C4-2B (cell line): ENCODE measurements at regions not wholly inside any gene's neighbourhood (a gene's known extent, or its start where the extent isn't known, plus 50 kb on each side); places are given as distances from the start of the nearest gene placed in this dataset.

Source experiments
- ZFX ChIP-seq: fragments of 450-650 bp; IDR thresholded peaks from 2 replicates; pipeline ENCODE4 v1.6.1; 2017
- TF ChIP-seq, protein P1 (sequence below): fragments of 450-650 bp; conservative IDR thresholded peaks from 2 replicates; pipeline ENCODE4 v1.5.1; 2017; ENCODE audit warnings: mild to moderate bottlenecking

DNA sequence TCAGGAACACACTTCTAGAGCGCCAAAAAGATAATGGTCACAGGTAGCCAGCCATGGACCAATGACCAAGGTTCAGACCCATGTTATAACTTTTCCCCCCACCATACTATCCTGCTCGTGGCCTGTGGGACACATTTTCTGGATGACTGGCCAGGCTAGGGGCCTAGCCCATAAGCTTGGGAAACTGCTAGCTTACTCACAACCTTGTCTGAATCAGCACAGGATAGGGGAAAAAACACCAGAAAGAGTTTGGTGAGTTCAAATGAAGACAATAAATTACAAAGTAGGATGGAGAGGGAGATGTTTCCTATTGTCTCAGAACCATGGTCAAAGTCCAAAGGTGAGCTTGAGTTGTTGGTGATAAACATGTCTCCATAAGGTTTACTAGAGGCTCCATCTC is 156.3 kb upstream of the CCDC68 start:
- TF ChIP-seq, protein P1, sequence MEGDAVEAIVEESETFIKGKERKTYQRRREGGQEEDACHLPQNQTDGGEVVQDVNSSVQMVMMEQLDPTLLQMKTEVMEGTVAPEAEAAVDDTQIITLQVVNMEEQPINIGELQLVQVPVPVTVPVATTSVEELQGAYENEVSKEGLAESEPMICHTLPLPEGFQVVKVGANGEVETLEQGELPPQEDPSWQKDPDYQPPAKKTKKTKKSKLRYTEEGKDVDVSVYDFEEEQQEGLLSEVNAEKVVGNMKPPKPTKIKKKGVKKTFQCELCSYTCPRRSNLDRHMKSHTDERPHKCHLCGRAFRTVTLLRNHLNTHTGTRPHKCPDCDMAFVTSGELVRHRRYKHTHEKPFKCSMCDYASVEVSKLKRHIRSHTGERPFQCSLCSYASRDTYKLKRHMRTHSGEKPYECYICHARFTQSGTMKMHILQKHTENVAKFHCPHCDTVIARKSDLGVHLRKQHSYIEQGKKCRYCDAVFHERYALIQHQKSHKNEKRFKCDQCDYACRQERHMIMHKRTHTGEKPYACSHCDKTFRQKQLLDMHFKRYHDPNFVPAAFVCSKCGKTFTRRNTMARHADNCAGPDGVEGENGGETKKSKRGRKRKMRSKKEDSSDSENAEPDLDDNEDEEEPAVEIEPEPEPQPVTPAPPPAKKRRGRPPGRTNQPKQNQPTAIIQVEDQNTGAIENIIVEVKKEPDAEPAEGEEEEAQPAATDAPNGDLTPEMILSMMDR, result no peak
- no peak for TF ChIP-seq ZFX
